ENCODE measurements at regions not wholly inside any gene's neighbourhood (a gene's known extent, or its start where the extent isn't known, plus 50 kb on each side); places are given as distances from the start of the nearest gene placed in this dataset.
"Not testable (repeated sequence)": the region's sequence is repeated elsewhere in the genome, so short reads cannot be mapped to it uniquely, and the experiment has no call there.

DNA sequence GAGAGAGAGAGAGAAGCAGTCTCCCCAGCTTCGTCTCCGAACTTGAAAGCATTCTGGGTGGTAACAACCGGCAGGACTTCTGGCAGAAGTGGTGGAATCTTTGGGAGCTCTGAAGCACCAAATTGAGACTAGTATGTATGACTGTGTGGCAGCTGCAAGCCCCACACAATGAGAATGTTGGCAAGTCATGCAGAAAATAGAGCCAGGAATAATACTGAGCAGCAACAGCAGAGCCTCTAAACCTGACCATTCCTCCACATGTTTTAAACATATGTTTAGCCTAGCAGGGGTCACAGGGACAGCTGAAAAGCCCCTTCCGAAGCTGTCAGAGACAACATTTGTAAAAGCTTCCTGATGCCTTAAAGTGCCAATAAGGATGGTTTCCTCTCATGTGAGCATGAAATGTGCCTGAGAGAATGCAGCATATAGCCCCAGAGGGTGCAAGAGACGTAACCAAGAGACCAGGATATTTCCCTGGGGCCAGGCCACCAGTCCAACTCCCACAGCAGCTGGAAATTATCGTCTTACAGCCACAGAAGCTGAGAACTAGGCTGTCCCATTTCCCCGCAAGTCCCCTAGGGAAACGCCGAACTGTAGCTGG is 178.6 kb upstream of the CCDC54 start:
- DNase-seq (ENCODE audit: low read depth, low spot score), result peak; percentile 13
- H3K27me3 ChIP-seq (ENCODE audit: control insufficient read depth, insufficient read depth, low read length), result no peaks in the 10 kb centered on the region
- H3K9me3 ChIP-seq (ENCODE audit: control insufficient read depth, insufficient read depth, low read length), result no peaks in the 10 kb centered on the region
- CTCF ChIA-PET, result interaction anchor here (0.7 to 2.0 kb wide), 4 partner anchors 8 to 222 kb away, joined by 3 to 10 read pairs (median 3); no protein-coding TSS in a partner anchor
- TF ChIP-seq, protein P1, sequence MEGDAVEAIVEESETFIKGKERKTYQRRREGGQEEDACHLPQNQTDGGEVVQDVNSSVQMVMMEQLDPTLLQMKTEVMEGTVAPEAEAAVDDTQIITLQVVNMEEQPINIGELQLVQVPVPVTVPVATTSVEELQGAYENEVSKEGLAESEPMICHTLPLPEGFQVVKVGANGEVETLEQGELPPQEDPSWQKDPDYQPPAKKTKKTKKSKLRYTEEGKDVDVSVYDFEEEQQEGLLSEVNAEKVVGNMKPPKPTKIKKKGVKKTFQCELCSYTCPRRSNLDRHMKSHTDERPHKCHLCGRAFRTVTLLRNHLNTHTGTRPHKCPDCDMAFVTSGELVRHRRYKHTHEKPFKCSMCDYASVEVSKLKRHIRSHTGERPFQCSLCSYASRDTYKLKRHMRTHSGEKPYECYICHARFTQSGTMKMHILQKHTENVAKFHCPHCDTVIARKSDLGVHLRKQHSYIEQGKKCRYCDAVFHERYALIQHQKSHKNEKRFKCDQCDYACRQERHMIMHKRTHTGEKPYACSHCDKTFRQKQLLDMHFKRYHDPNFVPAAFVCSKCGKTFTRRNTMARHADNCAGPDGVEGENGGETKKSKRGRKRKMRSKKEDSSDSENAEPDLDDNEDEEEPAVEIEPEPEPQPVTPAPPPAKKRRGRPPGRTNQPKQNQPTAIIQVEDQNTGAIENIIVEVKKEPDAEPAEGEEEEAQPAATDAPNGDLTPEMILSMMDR (IDR thresholded peaks at IDR 0.05; ENCODE audit: low read depth, low read length), result no peak
- POLR2A ChIA-PET, result interaction anchor here (0.6 to 1.4 kb wide), 2 partner anchors 9 to 1797 kb away, joined by 3 to 5 read pairs; no protein-coding TSS in a partner anchor
- H3K4me3 ChIP-seq (ENCODE audit: low read depth, low read length), result no peak overlapping the region; the same call in 1 of the 2 replicates
- peak overlapping the region; percentile 32 for H3K27ac ChIP-seq (ENCODE audit: low read depth, low read length)

DNA sequence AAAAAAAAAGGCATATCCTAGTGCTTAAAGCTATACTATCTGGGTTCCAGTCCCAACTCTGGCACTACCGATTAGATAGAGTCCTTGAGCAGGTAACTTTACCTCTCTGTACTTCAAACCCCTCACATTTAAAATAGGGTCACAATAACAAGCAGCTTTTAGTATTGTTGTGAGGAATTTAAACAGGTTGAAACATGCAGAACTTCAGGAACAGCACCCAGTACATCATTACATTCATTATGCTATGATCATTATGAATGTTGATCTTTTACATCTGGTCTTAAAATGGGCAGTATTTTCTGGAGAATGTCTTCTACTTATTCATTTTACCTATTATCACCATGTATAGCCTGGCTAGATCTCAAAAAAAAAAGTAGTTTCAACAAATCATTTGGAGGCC is 176.1 kb upstream of the CCDC54 start:
- Histone ChIP-seq H3K4me3 (ENCODE audit: low read depth, low read length) (no peak overlapping the region), H3K27ac (ENCODE audit: low read depth, low read length) (no peak overlapping the region), H3K27me3 (ENCODE audit: control insufficient read depth, insufficient read depth, low read length) (no peaks in the 10 kb centered on the region), H3K9me3 (ENCODE audit: control insufficient read depth, insufficient read depth, low read length) (no peaks in the 10 kb centered on the region)
- TF ChIP-seq, protein P1 (IDR thresholded peaks at IDR 0.05; ENCODE audit: low read depth, low read length), result no peak
- DNase-seq (ENCODE audit: low read depth, low spot score), result no peak
- ChIA-PET POLR2A (no interaction called here), CTCF (interaction anchor here (0.6 to 1.1 kb wide), 3 partner anchors 34 to 70 kb away, joined by 3 read pairs; no protein-coding TSS in a partner anchor)

DNA sequence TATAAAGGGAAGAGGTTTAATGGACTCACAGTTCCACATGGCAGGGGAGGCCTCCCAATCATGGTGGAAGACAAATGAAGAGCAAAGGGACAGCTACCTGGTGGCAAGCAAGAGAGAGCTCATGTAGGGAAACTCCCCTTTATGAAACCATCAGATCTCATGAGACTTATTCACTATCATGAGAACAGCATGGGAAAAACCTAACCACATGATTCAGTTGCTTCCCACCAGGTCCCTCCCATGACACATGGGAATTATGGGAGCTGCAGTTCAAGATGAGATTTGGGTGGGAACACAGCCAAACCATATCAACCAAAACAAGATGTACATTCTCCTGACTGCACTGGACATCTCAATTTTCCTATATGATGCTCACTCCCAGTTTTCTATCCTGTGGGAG is 174.4 kb upstream of the CCDC54 start:
- POLR2A ChIA-PET; DNase-seq (ENCODE audit: low read depth, low spot score); H3K9me3 ChIP-seq (ENCODE audit: control insufficient read depth, insufficient read depth, low read length); H3K4me3 ChIP-seq (ENCODE audit: low read depth, low read length); H3K27ac ChIP-seq (ENCODE audit: low read depth, low read length); H3K27me3 ChIP-seq (ENCODE audit: control insufficient read depth, insufficient read depth, low read length): not testable (repeated sequence)
- CTCF ChIA-PET, result interaction anchor here (1.2 kb wide), 1 partner anchor 218 kb away, joined by 4 read pairs; no protein-coding TSS in a partner anchor

DNA sequence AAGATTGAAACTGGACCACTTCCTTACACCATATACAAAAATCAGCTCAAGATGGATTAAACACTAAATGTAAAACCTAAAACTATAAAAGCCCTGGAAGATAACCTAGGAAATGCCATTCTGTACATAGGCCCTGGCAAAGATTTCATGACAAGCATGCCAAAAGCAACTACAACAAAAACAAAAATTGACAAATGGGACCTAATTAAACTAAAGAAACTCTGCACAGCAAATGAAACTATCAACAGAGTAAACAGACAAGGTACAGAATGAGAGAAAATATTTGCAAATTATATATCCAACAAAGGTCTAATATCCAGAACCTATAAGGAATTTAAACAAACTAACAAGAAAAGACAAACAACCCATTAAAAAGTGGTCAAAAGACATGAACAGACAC is 173.1 kb upstream of the CCDC54 start:
- H3K27ac ChIP-seq (ENCODE audit: low read depth, low read length), result no peak overlapping the region
- H3K27me3 ChIP-seq (ENCODE audit: control insufficient read depth, insufficient read depth, low read length), result no peaks in the 10 kb centered on the region
- ChIA-PET CTCF (interaction anchor here (1.2 kb wide), 1 partner anchor 217 kb away, joined by 4 read pairs; no protein-coding TSS in a partner anchor), POLR2A (no interaction called here)
- no peak overlapping the region for H3K4me3 ChIP-seq (ENCODE audit: low read depth, low read length)
- H3K9me3 ChIP-seq (ENCODE audit: control insufficient read depth, insufficient read depth, low read length), result no peaks in the 10 kb centered on the region
- no peak for DNase-seq (ENCODE audit: low read depth, low spot score)
- TF ChIP-seq, protein P1 (IDR thresholded peaks at IDR 0.05; ENCODE audit: low read depth, low read length), result no peak

DNA sequence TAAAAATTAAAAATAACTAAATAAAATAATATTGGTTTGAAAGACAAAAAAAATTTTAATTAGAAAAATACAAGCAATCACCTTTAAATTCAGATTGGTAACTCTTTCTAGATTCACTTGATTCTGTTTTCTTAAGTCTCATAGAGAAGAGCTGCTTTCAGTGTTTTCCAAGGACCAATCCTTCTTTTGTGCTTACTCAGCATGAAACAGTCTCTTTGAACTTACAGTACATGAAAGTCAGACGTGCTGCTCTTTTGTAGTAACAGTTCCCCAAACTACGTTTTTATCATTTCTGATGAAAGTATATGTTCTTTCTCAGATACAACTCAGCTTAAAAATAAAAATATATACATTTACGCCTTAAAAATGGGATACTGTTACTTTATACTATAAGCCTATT is 171.9 kb upstream of the CCDC54 start:
- ChIA-PET POLR2A (no interaction called here), CTCF (interaction anchor here (0.6 to 2.3 kb wide), 7 partner anchors 10 to 474 kb away, joined by 3 to 10 read pairs (median 5); no protein-coding TSS in a partner anchor)
- Histone ChIP-seq H3K27ac (ENCODE audit: low read depth, low read length) (no peak overlapping the region), H3K27me3 (ENCODE audit: control insufficient read depth, insufficient read depth, low read length) (no peaks in the 10 kb centered on the region), H3K4me3 (ENCODE audit: low read depth, low read length) (no peak overlapping the region), H3K9me3 (ENCODE audit: control insufficient read depth, insufficient read depth, low read length) (no peaks in the 10 kb centered on the region)
- no peak for DNase-seq (ENCODE audit: low read depth, low spot score)
- TF ChIP-seq, protein P1 (IDR thresholded peaks at IDR 0.05; ENCODE audit: low read depth, low read length), result no peak
